Hepatocyte (in vitro differentiated cells): ENCODE measurements at regions not wholly inside any gene's neighbourhood (a gene's known extent, or its start where the extent isn't known, plus 50 kb on each side); places are given as distances from the start of the nearest gene placed in this dataset.

Experiments
- EZH2 ChIP-seq: fragments of 200-600 bp; sonication (generic); IDR thresholded peaks from 2 replicates; pipeline ENCODE4 v1.6.1; 2016; ENCODE audit warnings: antibody characterized with exemption, mild to moderate bottlenecking, borderline replicate concordance
- EZH2phosphoT487 ChIP-seq: fragments of 200-600 bp; sonication (generic); IDR thresholded peaks from one replicate; pipeline ENCODE4 v1.6.1; 2018; ENCODE audit warnings: antibody characterized with exemption, mild to moderate bottlenecking, low read depth, moderate library complexity; ENCODE audit not compliant: unreplicated experiment, severe bottlenecking

DNA sequence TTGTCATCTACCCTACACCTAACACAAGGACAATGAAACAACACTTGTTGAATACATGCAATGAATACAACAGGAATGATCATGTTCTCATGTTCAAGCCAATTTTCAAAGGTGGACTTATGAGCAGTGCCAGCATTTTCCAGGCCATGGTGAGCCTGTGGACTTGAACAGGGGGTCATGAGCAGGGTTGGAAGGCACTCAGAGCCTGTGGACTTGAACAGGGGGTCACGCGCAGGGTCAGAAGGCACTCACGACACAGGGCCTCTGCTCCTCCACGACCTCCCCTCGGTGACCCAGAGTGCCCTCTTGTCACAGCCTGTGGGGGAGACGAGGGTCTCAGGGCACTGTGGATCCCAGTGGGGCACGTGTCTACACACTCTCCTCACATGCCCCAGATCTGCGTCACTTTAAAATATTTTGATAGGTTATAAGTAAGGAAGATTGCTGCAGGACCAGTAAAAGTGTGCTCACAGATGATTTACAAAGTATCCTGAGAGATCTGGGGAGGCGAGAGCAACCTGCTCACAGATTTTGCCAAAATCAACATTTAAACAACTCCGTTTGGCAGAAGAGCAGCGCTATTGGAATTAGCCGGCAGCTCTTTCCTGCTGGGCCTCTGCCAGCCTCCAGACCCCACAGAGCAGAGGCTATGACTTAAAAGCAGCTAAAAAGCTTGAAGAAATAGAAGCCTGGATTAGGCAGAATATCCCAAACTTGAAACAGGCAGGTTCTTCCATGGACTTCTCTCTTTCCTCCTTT lies 121.9 kb downstream of the TMEM18 start:
- TF ChIP-seq EZH2phosphoT487, result no peak
- no peak for TF ChIP-seq EZH2
